Thoracic aorta (tissue), 2 donors: ENCODE measurements at regions not wholly inside any gene's neighbourhood (a gene's known extent, or its start where the extent isn't known, plus 50 kb on each side); places are given as distances from the start of the nearest gene placed in this dataset.

Experiments
- ATAC-seq: fragments of 150-250 bp; one replicate; pipeline ENCODE4 v1.8.0; 2017; ENCODE audit warnings: low read depth; ENCODE audit not compliant: insufficient number of reproducible peaks, low FRiP score
- DNase-seq: peaks from one replicate; pipeline ENCODE4 v3.0.0-alpha.2; 2020; ENCODE audit warnings: low spot score
- H3K27ac ChIP-seq, 2 donors: fragments of 200-600 bp; sonication (generic); 1 replicate in 1 of 2; 2 replicates in 1 of 2; pipeline ENCODE4 v1.5.1; 2016; ENCODE audit warnings: mild to moderate bottlenecking in 2 of 2, moderate library complexity in 2 of 2
- H3K27me3 ChIP-seq: fragments of 200-600 bp; sonication (generic); replicated peaks from 2 replicates; pipeline ENCODE4 v1.6.0; 2016; ENCODE audit warnings: mild to moderate bottlenecking; ENCODE audit not compliant: insufficient read depth
- H3K36me3 ChIP-seq: fragments of 200-600 bp; sonication (generic); one replicate; pipeline ENCODE4 v1.5.1; 2016
- H3K4me1 ChIP-seq, 2 donors: fragments of 200-600 bp; sonication (generic); 1 replicate in 1 of 2; 2 replicates in 1 of 2; pipeline versions ENCODE4 v1.5.1 to v1.6.0; 2016; ENCODE audit warnings: low read depth in 2 of 2, mild to moderate bottlenecking in 1 of 2; ENCODE audit not compliant: control insufficient read depth in 1 of 2
- H3K4me3 ChIP-seq: fragments of 200-600 bp; sonication (generic); 2 replicates; pipeline ENCODE4 v1.5.1; 2016; ENCODE audit warnings: mild to moderate bottlenecking
- H3K9me3 ChIP-seq: fragments of 200-600 bp; sonication (generic); 2 replicates; pipeline ENCODE4 v1.5.1; 2016
- TF ChIP-seq, protein P1 (sequence below): fragments of 200-600 bp; sonication (generic); IDR thresholded peaks from one replicate; pipeline ENCODE4 v1.5.1; 2019; ENCODE audit warnings: antibody characterized with exemption

DNA sequence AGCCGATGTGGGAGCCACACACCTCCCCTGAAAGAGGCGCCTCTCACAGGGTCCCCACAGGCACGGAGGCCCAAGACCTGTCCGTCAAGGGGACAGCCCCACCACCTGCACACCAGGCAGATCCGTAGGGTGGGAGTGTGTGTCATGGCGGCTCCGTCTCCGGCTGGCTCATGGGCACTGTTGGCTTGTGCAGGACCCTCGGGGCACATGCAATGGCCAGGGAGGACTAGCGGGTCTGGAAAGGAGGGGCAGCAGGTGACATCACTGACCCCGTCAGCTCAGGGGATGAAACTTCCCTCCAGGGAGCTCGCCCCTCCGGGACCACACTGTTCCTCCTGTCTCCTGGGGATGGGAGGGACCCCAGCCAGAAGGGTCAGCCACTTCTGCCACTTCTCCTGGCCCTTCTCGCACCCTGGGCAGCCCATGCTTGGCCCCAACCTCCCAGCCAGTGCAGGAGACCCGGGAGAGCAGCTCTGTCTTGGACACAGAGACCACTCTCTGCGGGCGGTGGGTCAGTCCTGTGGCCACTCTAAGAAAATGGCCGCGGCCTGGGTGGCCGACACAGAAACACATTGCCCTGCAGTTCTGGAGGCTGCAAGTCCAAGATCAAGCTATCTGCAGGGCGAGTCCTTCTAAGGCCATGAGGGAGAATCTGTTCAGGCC is 75.1 kb upstream of the TWIST2 start:
- no peaks in the 10 kb centered on the region for H3K4me1 ChIP-seq
- no peak overlapping the region for H3K4me3 ChIP-seq
- no peaks in the 10 kb centered on the region for H3K27me3 ChIP-seq
- DNase-seq = no peak
- no peaks in the 10 kb centered on the region for H3K36me3 ChIP-seq
- TF ChIP-seq, protein P1, sequence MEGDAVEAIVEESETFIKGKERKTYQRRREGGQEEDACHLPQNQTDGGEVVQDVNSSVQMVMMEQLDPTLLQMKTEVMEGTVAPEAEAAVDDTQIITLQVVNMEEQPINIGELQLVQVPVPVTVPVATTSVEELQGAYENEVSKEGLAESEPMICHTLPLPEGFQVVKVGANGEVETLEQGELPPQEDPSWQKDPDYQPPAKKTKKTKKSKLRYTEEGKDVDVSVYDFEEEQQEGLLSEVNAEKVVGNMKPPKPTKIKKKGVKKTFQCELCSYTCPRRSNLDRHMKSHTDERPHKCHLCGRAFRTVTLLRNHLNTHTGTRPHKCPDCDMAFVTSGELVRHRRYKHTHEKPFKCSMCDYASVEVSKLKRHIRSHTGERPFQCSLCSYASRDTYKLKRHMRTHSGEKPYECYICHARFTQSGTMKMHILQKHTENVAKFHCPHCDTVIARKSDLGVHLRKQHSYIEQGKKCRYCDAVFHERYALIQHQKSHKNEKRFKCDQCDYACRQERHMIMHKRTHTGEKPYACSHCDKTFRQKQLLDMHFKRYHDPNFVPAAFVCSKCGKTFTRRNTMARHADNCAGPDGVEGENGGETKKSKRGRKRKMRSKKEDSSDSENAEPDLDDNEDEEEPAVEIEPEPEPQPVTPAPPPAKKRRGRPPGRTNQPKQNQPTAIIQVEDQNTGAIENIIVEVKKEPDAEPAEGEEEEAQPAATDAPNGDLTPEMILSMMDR = no peak
- no peak overlapping the region for H3K27ac ChIP-seq
- ATAC-seq = no peak
- no peaks in the 10 kb centered on the region for H3K9me3 ChIP-seq

DNA sequence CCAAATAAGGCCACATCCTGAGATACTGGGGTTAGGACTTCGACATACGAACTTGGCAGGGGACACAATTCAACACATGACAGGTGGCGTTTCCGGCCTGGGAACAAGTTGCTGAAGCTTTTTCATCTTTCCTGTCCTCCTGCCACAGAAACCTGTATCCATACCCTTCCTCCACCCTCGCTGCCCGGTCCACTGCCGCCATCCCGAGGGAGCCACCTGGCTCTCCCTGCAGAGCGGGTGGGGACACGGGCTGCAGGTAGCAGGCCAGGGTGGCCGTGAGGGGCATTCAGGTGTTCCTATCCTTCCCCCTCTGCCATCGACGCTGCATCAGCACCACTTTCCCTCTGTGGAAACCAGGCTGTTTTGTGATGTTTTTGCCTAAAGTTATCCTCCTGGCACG is 74.4 kb upstream of the TWIST2 start:
- no peak for DNase-seq
- Histone ChIP-seq H3K36me3 (no peaks in the 10 kb centered on the region), H3K4me3 (no peak overlapping the region), H3K4me1 (no peaks in the 10 kb centered on the region), H3K9me3 (no peaks in the 10 kb centered on the region), H3K27me3 (no peaks in the 10 kb centered on the region), H3K27ac (no peak overlapping the region)
- ATAC-seq = no peak
- TF ChIP-seq, protein P1 = no peak

DNA sequence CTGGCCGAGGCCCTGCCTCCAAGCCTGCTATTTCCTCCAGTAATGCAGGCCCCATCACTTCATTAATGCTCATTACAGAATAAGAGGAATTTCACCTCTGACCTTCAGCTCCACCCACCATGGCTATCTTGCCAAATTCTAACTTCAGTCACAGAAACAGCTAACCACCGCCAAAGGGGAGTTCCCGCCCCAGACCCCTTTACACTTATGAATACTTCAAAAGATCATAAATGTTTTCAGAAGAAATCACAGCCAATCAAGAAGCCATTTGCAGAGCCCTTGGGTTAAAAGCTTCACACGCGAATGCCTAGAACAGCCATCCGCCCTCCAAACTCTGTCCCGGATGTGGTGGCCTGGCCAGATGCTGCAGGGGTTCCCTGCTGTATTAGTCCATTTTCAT is 73.8 kb upstream of the TWIST2 start:
- DNase-seq (no peak), ATAC-seq (no peak)
- Histone ChIP-seq H3K36me3 (no peaks in the 10 kb centered on the region), H3K4me1 (no peaks in the 10 kb centered on the region), H3K27me3 (no peaks in the 10 kb centered on the region), H3K9me3 (no peaks in the 10 kb centered on the region), H3K4me3 (no peak overlapping the region), H3K27ac (no peak overlapping the region)
- TF ChIP-seq, protein P1 = no peak

DNA sequence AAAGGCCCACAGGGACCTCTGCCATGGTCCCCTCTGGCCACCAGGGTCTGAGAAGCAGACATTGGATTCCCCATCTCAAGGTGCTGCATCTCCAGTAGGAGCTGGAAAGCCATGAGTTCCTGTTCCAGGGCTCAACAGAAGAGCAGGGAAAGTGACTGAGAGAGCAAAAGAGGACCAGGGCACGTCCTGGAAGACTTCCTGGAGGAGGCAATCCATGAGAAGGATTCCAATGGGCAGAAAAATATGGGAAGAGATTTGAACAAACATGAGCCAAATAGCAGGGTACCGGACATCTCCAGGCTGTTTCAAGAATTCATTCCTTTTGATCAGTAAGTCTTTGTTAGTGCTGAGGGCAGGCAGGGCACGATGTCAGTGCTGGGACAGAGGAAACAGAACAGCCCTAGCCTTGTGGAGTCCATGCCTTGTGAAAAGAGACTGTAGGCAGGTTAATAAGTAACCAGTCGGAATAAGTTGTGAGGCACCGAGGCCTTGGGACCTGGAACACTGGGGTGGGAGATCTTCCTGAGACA is 72.8 kb upstream of the TWIST2 start:
- Histone ChIP-seq H3K27me3 (no peaks in the 10 kb centered on the region), H3K9me3 (no peaks in the 10 kb centered on the region), H3K27ac (no peak overlapping the region), H3K4me3 (no peak overlapping the region), H3K36me3 (no peaks in the 10 kb centered on the region), H3K4me1 (no peaks in the 10 kb centered on the region)
- DNase-seq (no peak), ATAC-seq (no peak)
- TF ChIP-seq, protein P1 = no peak

DNA sequence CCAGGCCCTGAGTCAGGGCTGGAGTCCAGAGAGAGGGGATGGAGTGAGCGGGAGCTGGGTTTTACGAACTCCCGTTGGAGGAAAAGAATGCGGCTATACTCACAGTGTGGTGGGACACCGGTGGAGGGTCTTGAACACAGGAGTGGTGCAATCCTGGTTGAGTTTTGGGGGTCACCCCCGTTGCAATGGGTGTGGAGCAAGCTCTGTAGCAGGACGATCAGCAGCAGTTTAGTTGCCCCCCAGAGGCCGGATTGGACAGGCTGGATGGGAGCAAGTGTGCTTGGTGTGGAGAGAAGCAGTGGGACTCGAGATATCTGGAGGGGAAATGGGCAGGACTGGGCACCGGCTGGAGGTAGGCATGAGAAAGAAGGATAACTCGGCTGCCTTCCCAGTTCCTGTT is 72.3 kb upstream of the TWIST2 start:
- DNase-seq = no peak
- Histone ChIP-seq H3K4me1 (no peaks in the 10 kb centered on the region), H3K9me3 (no peaks in the 10 kb centered on the region), H3K27me3 (no peaks in the 10 kb centered on the region), H3K36me3 (no peaks in the 10 kb centered on the region), H3K4me3 (no peak overlapping the region), H3K27ac (no peak overlapping the region)
- TF ChIP-seq, protein P1 = no peak
- ATAC-seq = no peak
